Keratinocyte (primary cell): ENCODE measurements at regions not wholly inside any gene's neighbourhood (a gene's known extent, or its start where the extent isn't known, plus 50 kb on each side); places are given as distances from the start of the nearest gene placed in this dataset.

Experiments used
- CTCF ChIP-seq, 3 experiments: IDR thresholded peaks in 1 of 3; conservative IDR thresholded peaks in 1 of 3; optimal IDR thresholded peaks in 1 of 3; 2 replicates in 2 of 3; 3 replicates in 1 of 3; pipeline versions ENCODE3 to v1.5.1; 2011; ENCODE audit warnings: low read length in 3 of 3, mild to moderate bottlenecking in 3 of 3, moderate library complexity in 2 of 3, control low read depth in 1 of 3, inconsistent platforms in 1 of 3; ENCODE audit not compliant: insufficient read depth in 2 of 3; ENCODE audit errors: extremely low read depth in 1 of 3
- EZH2 ChIP-seq: IDR thresholded peaks from one replicate; pipeline ENCODE4 v1.6.1; 2012; ENCODE audit warnings: inconsistent platforms, mild to moderate bottlenecking, low read length, moderate library complexity

- TF ChIP-seq CTCF (optimal IDR thresholded peaks at IDR 0.05 in 1 of 3, IDR thresholded peaks at IDR 0.05 in 1 of 3, conservative IDR thresholded peaks at IDR 0.05 in 1 of 3; ENCODE audit: extremely low read depth in 1 of 3, insufficient read depth in 2 of 3, low read length in 3 of 3) (no peak), EZH2 (no peak)
Measured at GRCh38 chr16:80199614-80200013, 341.2 kb upstream of the DYNLRB2 start.
